Limb (tissue), 2 donors: ENCODE measurements at regions not wholly inside any gene's neighbourhood (a gene's known extent, or its start where the extent isn't known, plus 50 kb on each side); places are given as distances from the start of the nearest gene placed in this dataset.
A peak's percentile ranks its signal among the peaks of the same experiment; 100 is the strongest.
"Not testable (repeated sequence)": the region's sequence is repeated elsewhere in the genome, so short reads cannot be mapped to it uniquely, and the experiment has no call there.

ENCODE experiments used
- DNase-seq, 2 donors: peaks; one replicate each; pipeline ENCODE4 v3.0.0-alpha.2; 2016; ENCODE audit errors: extremely low spot score in 2 of 2

DNA sequence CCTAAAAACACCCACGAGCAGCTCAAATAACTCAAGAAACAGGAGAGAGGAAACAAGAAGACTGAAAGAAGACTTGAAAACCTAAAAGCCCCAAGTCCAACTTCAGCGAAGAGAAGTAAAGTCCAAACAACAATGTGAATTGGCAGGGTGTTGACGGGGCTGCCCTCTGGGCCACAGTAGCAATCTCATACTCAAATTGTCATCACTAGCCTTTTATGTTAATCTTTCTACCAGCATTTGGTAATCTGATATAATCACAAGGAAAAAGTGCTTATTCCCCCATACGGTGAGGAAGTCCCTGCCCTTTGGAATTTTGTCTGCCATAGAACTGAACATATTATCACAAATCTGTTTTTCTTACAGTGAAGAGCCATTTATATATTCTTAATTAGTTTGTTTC is 51.5 kb upstream of the IFNE start:
- no peak for DNase-seq

DNA sequence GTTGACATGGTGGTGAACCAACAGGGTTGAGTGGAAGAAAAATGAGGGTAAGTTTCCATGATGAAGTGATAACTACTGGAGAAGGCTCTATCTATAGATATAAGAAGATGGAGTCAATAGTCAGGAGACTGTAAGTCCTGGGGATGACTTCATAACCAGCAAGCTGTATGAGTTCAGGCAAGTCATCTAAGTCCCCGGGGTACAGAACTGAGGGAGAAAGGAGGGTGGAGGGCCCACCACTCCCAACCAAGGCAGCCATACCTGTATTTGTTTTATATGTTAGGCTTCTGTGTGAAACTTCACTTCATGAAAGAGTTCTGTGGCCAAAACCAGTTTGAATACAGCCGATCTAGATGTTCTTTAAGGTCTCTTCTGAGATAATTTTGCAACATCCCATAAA is 53.3 kb upstream of the IFNE start:
- DNase-seq = no peak

DNA sequence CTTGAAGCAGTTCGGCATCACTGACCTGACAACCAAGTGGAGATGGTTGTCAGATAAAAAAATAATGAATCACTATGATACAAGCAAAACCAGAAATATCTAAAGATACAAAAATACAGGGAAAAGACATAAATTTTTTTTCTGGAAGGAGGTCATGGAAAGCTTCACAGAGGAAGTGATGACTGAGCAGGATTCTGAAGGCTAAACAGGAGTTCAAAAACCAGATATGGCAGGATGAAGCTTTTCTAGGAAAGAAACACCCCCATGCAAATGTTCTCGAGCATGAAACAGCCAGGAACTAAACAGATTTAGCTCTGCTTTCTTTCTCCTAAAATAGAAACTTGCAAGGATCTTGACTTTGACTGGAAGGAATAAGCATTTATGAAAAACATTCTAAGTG is 60.7 kb upstream of the IFNE start:
- DNase-seq = no peak

DNA sequence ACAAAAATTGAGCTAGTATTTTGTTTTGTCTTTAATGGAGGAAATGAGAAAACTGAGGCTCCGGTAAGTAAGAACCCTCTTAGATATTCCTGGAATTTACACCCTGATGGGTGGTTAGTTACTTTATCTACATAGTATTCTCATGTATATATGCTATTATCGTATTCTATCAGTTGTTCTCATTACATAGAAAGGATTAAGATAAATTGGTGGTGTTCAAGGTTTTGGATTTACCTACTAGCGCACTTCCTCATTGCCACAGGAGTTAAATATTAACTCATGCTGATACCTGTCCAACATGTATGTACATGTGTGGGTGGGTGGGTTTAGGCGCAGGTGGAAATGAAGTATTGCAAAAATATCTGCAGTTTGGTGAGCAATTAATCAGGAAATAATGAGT is 61.1 kb upstream of the IFNE start:
- no peak for DNase-seq

DNA sequence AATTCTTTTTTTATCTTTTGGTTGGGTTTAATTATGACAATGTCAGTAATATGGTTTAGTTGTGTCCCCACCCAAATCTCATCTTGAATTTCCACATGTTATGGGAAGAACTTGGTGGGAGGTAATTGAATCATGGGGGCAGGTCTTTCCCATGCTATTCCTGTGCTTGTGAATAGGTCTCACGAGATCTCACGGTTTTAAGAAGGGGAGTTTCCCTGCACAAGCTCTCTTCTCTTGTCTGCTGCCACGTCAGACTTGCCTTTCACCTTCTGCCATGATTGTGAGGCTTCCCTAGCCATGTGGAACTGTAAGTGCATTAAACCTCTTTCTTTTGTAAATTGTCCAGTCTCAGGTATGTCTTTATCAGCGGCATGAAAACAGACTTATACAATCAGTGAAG is 61.7 kb upstream of the IFNE start:
- DNase-seq = not testable (repeated sequence)

DNA sequence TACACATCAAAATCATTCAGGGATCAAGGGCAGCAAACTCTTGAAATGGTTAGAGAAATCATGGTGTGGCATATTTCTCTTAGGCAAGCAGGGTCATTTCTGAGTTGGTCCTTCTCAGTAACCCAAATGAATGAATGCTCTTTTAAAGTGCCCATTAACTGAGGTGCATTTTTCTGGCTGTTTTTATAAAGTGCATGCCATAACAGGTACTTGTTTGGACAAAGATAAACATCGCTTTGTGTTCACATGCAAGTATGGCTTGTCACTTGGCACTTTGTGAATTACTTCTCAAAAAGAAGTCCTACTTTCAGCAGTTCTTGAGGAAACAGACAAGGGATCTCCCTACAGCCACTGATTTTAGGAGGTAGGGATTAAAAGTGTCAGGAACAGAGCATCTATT is 64.8 kb upstream of the IFNE start:
- DNase-seq = no peak

DNA sequence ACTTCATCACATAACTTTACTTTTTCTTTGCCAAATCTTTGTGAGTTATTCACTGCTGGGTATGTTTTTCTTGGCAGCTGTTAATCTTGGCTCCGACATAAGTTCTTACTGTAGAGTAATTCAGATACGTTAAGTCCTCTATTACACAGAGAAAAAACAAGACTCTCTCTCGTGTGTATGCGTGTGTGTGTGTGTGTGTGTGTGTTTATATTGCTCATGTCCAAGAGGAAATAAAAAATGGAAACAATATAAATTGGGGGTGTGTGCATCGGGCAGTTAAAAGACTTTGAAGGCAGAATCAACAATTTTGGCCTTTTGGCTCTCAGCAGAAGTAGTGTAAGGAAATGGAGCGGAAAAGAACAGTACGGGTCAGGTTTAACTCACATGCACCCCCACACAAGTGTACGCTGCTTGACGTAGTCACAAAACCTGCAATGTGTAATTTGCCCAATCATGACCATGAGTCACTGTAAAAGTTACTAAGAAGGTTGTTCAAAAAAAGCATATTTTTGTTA is 67.2 kb upstream of the IFNE start:
- DNase-seq = peak; percentile 37 to 59

DNA sequence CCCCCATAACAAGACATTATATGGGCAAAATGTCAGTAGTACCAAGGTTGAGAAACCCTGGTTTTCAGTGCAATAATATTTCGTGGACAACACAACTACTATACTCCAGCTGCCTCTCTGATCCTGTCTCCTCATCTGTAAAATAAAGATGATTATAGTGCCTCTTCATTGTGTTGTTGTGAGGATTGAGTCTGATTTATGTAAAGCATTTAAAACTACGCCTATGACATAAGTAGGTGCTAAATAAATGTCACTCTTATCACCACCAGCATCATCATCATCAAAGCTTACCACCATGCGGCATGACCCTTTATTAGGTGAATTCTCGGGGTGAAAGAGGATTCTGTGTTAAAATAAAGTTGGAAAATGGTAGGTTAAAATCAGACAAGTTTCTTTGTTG is 67.8 kb upstream of the IFNE start:
- DNase-seq = no peak

DNA sequence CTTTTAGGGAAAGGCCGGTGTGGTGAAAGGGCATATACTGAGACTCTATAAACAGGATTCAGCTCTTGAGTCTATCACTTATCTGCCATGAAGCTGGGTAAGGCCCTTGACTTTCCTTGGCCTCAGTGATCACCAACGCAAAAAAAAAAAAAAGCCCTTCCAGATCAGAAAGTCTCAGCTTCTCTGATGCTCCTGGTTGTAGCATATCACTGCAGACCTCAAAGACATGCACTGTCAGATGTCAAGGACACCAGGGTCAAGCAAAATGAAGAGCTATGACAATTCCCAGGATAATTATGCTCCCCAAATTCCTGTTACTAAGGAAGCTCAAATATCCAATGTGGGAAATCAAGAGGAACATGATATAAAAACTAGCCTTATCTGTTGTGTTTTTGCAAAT is 68.3 kb upstream of the IFNE start:
- no peak for DNase-seq

DNA sequence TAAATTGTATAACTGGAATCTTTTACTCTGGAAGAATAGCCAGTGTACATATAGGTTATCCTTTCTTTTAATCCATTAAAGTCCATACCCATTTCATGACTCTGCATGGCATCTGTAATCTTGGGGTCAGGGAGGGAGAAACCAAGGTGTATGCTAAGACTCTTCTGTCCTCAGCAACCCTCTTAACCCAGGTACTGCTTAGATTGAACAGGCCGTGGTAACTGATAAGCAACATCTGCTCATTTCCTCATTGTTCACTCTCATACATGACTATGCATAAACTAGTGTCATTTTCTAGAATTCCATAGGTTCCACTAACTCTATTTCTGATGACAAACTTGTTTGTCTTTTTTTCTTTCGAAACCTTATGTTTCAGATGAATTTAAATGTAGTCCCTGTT is 69.3 kb upstream of the IFNE start:
- DNase-seq = no peak

DNA sequence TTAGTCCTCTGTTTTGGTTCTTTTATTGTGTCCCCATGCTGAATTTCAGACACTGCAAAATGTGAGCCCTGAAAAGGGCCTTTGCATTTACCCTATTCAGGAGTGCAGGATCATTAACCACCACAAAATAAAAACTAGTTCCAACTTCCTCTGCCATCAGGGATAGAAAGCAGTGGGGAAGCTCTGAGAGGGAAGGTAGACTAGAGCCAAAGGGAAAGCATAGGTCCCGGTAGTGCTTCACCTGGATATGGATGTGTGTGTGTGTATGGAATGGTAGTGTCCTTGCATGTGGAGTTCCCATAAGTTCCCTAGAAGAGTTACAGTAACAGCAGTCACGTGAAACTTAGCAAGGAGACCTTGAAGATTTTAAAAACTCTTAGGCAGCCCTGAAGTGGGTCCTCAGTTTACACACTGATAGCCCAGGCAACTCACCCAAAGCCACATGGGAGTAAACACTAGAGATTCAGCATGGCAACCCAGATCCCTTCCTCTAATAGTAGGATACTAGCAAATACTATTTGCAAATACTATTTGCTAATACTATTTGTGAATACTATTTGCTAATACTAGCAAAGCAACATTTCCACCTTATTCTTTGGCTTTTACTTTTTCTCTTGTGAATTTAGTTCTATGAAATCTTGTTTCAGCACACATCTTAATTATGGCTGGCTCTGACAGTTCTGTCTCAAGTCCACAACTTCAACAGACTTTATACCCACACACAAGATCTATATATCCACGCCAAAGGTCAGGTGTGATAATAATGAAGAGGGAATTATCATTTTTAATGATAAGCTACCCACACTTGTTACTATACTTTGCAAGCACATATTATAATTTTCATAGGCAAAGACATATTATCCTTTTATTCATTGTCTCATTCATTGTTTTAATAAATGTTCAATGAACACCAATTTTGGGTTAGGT is 70.4 kb upstream of the IFNE start:
- DNase-seq = no peak

DNA sequence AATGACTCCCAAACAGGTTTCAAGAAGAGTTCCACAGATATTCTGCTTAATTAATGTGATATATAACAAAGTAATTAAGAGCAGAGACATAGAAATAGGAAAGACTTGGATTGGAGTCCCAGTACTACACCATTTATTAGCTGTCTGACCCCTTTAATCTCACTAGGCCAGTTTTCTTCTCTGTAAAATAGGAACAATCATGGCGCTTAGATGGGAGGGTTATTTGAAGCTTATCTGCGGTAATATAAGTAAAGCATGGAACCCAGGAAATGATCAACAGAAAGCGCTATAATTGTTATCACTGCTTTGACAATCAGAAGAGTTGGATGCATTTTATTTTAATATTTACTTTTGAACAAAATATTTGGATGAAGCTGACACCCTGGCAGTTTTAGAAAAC is 71.3 kb upstream of the IFNE start:
- DNase-seq = no peak

DNA sequence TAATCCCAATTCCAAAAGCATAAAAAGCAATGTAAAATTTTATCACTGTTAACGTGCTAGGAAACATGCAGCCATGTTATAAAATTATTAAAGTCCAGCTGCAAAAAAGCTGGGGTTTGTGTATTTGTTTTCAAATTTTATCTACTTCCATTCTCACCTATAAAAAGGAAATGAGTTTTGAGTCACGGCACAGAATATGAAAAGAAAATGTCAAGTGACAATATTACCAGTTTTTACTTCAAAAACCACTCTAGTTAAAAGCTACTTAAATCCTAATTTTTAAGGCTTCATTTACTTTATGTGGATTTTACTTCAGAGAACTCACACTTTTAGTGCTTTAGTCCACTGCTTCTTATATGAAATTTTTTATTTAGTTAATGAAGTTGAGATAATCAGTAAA is 72.7 kb upstream of the IFNE start:
- DNase-seq = no peak

DNA sequence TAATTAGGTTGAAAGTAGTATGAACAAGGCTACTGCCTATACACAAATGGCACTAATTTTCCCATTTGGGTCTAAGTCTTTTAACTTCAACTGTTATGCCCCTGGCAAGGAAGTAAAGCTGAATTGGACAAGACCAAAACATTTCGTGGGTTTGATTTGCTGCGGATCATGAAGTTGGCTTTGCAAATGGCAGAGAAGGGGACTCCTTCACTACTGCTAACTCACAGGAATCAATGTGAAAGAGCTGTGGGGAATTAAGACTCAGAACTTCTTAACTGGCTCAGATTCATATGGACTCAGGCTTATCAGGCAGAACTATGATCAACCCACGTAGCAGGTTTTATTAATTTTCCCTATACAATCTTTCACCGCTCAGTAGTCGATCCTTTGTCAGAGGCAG is 73.8 kb upstream of the IFNE start:
- DNase-seq = no peak

DNA sequence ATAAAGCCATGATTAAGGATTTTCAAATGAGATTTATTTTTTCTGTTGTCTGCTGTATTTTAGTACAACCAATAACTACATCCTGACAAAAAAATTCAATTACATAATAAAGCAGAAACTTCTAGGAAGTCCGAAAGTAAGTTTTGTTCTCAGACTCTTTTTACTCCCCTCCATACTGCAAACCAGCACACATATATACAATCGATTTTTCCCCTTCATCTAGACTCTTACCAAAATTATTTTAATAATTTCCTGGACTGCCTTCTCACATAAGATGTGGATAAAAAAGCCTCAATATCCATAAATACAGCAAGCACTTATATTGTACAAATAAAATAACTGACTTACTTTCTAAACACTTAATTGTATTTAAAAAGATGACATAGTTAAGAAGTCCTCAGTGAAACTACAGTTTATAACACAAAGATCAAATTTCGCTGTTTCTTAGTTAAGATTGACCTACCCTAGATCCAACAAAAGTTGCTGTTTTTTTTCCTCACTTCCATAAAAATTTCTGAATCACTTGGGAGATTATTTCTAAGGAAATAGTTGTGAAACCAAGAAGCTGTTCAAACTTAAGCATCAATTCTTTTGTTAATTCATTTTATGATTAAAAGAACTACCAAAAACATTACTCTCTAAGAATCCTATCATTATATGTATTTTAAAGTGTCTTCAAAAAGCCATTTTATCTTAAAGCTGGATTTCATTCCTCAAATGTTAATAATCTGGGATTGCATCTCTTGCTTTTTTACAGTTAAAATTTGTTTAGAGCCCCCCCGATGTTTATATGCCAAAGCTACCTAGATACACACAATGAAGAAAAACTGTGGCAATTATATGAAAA is 74.7 kb upstream of the IFNE start:
- DNase-seq = no peak

DNA sequence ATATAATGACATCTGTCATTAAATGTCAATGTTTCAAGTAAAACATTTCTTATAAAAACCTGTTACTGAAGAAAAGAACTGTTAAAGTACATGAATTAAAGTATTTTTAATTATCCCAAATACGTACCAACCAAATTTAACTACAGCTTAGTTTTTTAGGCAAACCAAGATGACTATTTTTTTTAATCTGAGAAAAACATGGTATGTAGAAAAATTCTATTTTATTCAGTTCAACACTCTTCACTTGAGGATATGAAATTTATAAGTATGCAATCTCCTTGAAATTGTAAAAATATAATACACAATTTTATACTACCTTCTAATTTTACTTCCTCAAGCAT is 75.3 kb upstream of the IFNE start:
- DNase-seq = no peak

DNA sequence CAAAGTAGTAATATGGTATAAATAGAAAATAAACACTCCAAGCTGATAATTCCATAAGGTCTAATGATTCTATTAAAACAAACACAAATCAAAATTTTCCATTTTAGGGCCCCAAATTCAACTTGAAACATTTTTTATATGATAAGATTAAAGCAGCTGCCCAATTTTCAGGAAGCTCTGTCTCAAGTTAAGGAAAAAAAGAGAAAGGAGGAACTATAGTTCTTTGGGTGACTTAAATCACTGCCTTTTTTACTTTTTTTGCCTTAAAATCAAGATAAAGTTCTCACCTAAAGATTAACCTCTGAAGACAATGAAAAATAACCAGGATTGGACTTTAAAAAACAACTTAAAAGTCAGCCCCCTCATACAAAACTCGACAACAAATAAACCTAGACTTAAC is 76.0 kb upstream of the IFNE start:
- no peak for DNase-seq

DNA sequence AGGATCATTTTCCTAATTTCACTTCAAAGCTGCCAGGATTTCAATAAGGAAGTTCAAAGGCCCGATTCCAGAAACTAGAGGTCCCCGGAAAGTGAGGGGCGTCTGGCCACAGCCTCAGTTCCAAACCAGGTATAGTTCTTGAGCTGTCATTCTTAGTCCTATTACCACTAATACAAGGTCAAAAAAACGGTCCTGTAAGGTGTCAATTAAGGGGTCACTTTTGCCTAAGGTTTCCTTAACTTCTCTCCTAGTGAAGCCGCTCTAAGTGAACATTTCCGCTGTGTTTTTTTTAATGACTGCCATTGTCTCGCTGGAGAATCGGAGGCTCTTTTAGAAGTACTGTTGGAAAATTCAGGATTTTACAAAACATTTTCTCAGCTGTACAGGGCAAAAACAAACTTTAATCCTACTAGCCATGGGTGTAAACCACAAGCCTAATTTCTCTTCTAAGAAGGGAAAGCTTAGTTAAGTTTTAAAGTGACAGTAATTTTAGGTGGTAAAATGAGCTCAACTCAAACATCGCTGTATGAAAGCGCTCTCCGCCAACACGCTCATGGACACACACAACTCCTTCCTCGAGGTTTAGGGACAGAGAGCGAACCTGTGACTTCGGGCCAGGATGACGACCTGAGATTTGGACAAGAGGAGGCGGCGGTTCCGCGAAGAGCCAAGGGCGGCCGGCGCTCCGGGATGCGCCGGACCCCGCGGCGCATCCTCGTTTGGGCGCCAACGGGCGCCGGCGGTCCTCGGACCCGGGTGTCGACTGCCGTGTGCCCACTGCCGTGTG is 76.7 kb upstream of the IFNE start:
- peak in 1 of 2 donors; percentile 34 for DNase-seq

DNA sequence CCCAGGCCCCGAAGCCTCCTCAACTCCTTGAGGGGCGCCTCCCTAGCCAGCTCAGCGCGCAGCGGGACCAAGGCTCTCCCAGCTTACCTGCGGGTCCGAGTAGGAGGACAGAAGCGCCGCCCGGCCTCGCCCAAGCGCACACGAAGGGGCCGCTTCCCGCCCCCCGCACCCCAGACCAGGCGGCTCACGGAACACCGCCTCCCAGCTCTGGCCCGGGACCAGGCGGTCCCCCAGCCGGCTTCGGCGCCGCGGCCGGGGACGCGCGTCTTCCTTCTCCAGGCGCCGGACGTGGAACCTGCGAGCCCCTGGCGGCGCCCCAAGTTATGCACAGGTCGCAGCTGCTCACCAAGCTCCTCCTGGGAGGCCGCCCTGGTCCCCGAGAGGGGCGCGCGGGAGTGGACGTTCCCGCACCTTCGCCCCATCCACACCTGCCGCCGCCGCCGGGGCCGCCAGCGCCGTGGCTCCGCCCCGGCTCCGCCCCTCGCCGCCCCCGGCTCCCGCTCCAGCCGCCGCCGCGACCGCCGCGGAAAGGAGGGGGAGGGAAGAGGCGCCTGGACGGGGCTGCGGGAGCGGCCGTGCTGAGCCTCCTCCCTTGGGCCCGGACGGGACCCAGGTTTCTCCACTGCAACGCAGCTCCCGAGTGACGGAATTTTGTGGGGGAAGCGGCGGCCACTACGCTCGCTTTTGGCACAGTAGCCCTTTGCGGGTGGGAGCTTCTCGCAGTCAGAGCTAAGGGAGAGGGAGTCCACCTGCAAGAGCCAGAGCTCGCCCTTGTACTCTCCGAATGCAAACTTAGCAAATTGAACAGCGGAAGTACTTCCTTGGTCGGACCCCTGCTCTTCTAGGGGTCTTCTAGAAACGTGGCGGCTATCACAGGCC is 77.5 kb upstream of the IFNE start:
- peak in 1 of 2 donors; percentile 66 for DNase-seq

DNA sequence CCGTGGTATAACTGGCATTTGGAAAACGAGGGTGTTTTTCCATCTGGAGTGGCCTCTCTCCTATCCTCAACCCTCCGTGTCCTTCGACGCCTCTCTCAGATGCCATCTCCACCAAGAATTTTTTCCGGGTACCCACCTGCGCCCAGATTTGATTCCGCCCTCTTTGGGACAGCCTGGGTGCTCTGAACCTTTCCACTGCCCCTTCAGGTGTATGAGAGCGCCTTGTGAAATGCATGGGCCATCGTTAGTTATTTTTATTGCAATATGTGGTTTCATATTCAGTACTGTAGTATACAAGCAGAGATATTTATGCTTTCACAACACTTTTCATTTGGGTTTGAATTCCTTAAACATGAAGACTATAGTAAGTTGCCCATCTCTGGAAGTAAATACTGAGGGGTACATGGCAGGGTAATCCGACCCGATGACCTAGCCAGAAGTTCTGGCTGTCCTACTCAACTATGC is 78.2 kb upstream of the IFNE start:
- no peak for DNase-seq

DNA sequence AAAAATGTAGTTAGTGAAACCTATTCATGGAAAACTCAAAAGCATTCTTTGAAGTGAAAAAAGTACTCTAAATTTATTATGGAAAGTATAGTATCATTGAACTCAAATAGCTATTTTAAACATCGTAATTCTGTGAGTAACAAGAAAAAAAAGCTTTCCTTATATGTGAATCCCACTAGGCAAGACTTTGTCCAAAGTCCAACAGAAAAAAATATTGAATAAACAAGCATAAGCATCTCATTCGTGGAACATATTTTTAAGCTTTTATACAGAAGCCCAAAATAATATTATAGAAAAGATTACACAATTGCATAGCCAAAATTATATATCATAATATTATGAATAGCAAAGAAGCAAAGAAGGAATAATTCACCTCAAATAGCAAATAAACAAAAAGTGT is 79.4 kb upstream of the IFNE start:
- no peak for DNase-seq
